Stimulated activated CD4-positive, alpha-beta T cell treated with anti-CD3 and anti-CD28 coated beads, Interleukin-1b, Interleukin-23, amount 100 ng/mL, for 48 hours (primary cell): ENCODE measurements at regions not wholly inside any gene's neighbourhood (a gene's known extent, or its start where the extent isn't known, plus 50 kb on each side); places are given as distances from the start of the nearest gene placed in this dataset.

Source experiments
- DNase-seq: peaks from one replicate; pipeline ENCODE4 v3.0.0-alpha.2; 2020

GRCh38 chr19:30154410-30154809 lies 212.4 kb downstream of the URI1 start:
- no peak for DNase-seq

- DNase-seq = no peak
Observed at GRCh38 chr19:30155381-30156200, 213.6 kb downstream of the URI1 start.

GRCh38 chr19:30156646-30157045 lies 214.6 kb downstream of the URI1 start:
- DNase-seq = no peak

GRCh38 chr19:30158067-30158892 lies 213.9 kb upstream of the ZNF536 start:
- DNase-seq = no peak

- no peak for DNase-seq
Observed at GRCh38 chr19:30158893-30159245, 213.3 kb upstream of the ZNF536 start.

GRCh38 chr19:30159636-30160035 lies 212.5 kb upstream of the ZNF536 start:
- no peak for DNase-seq

- no peak for DNase-seq
Observed at GRCh38 chr19:30160426-30160825, 211.8 kb upstream of the ZNF536 start.

GRCh38 chr19:30161021-30161655 lies 211.0 kb upstream of the ZNF536 start:
- DNase-seq = no peak

GRCh38 chr19:30161770-30162169 lies 210.4 kb upstream of the ZNF536 start:
- DNase-seq = no peak

GRCh38 chr19:30162718-30163117 lies 209.5 kb upstream of the ZNF536 start:
- no peak for DNase-seq

GRCh38 chr19:30163663-30164062 lies 208.5 kb upstream of the ZNF536 start:
- no peak for DNase-seq

- DNase-seq = no peak
Observed at GRCh38 chr19:30165228-30165813, 206.9 kb upstream of the ZNF536 start.

GRCh38 chr19:30167206-30167868 lies 204.8 kb upstream of the ZNF536 start:
- DNase-seq = no peak

GRCh38 chr19:30167976-30168635 lies 204.1 kb upstream of the ZNF536 start:
- DNase-seq = no peak

- no peak for DNase-seq
Observed at GRCh38 chr19:30168760-30169159, 203.4 kb upstream of the ZNF536 start.

GRCh38 chr19:30169196-30169900 lies 202.8 kb upstream of the ZNF536 start:
- no peak for DNase-seq

GRCh38 chr19:30170081-30170480 lies 202.1 kb upstream of the ZNF536 start:
- no peak for DNase-seq

GRCh38 chr19:30170495-30171137 lies 201.6 kb upstream of the ZNF536 start:
- no peak for DNase-seq

- no peak for DNase-seq
Observed at GRCh38 chr19:30171138-30171635, 201.0 kb upstream of the ZNF536 start.

GRCh38 chr19:30171795-30172612 lies 200.2 kb upstream of the ZNF536 start:
- DNase-seq = no peak
